SK-N-SH treated with all-trans-retinoic acid at 6 μM for 48 hours (cell line): ENCODE measurements at regions not wholly inside any gene's neighbourhood (a gene's known extent, or its start where the extent isn't known, plus 50 kb on each side); places are given as distances from the start of the nearest gene placed in this dataset.

Experiments
- ATAC-seq: fragments of 200-7000 bp; cut with Tn5 transposase; 3 replicates; pipeline ENCODE4 v1.9.1; 2020; ENCODE audit warnings: mild to moderate bottlenecking, moderate library complexity
- ARNTL ChIP-seq: fragments of 450-650 bp; formaldehyde crosslinking; IDR thresholded peaks from 2 replicates; pipeline ENCODE4 v1.5.0; 2020; ENCODE audit warnings: low read depth, mild to moderate bottlenecking, moderate library complexity, borderline replicate concordance
- CSRNP3 ChIP-seq: fragments of 250-450 bp; sonication (Bioruptor Pico); IDR thresholded peaks from 2 replicates; pipeline ENCODE4 v1.5.1; 2021; ENCODE audit warnings: mild to moderate bottlenecking, moderate library complexity
- GLIS3 ChIP-seq: fragments of 250-450 bp; sonication (Bioruptor Pico); IDR thresholded peaks from 2 replicates; pipeline ENCODE4 v1.5.0; 2020; ENCODE audit warnings: mild to moderate bottlenecking, moderate library complexity
- ISL1 ChIP-seq: fragments of 250-450 bp; sonication (Bioruptor Pico); IDR thresholded peaks from 2 replicates; pipeline ENCODE4 v2.1.2; 2022; ENCODE audit warnings: mild to moderate bottlenecking, moderate library complexity
- OSR1 ChIP-seq: fragments of 250-450 bp; sonication (Bioruptor Pico); IDR thresholded peaks from 2 replicates; pipeline ENCODE4 v1.8.0; 2022; ENCODE audit warnings: moderate library complexity, mild to moderate bottlenecking, inconsistent platforms
- PATZ1 ChIP-seq: fragments of 250-450 bp; sonication (Bioruptor Pico); IDR thresholded peaks from 2 replicates; pipeline ENCODE4 v1.8.0; 2020; ENCODE audit warnings: mild to moderate bottlenecking, moderate library complexity, borderline replicate concordance
- RARB ChIP-seq: fragments of 250-450 bp; sonication (Bioruptor Pico); IDR thresholded peaks from 2 replicates; pipeline ENCODE4 v1.8.0; 2021; ENCODE audit warnings: mild to moderate bottlenecking, moderate library complexity
- TCF4 ChIP-seq: fragments of 250-450 bp; sonication (Bioruptor Pico); IDR thresholded peaks from 2 replicates; pipeline ENCODE4 v1.8.0; 2021; ENCODE audit warnings: mild to moderate bottlenecking, moderate library complexity, borderline replicate concordance
- TOX ChIP-seq: fragments of 250-450 bp; sonication (Bioruptor Pico); IDR thresholded peaks from 2 replicates; pipeline ENCODE4 v1.8.0; 2021; ENCODE audit warnings: mild to moderate bottlenecking, moderate library complexity, borderline replicate concordance
- TSHZ2 ChIP-seq: fragments of 250-450 bp; sonication (Bioruptor Pico); IDR thresholded peaks from 2 replicates; pipeline ENCODE4 v1.5.0; 2020; ENCODE audit warnings: mild to moderate bottlenecking, moderate library complexity
- ZC3H10 ChIP-seq: fragments of 250-450 bp; sonication (Bioruptor Pico); IDR thresholded peaks from 2 replicates; pipeline ENCODE4 v1.5.1; 2021; ENCODE audit warnings: mild to moderate bottlenecking, moderate library complexity
- ZFP3 ChIP-seq: fragments of 250-450 bp; sonication (Bioruptor Pico); IDR thresholded peaks from 2 replicates; pipeline ENCODE4 v1.5.0; 2020; ENCODE audit warnings: mild to moderate bottlenecking, moderate library complexity
- ZFP30 ChIP-seq: fragments of 450-650 bp; formaldehyde crosslinking; IDR thresholded peaks from 2 replicates; pipeline ENCODE4 v1.5.0; 2022; ENCODE audit warnings: mild to moderate bottlenecking, moderate library complexity
- ZNF565 ChIP-seq: fragments of 450-650 bp; formaldehyde crosslinking; conservative IDR thresholded peaks from 2 replicates; pipeline ENCODE4 v1.5.0; 2020; ENCODE audit warnings: low read depth, mild to moderate bottlenecking, moderate library complexity
- ZNF70 ChIP-seq: fragments of 450-650 bp; formaldehyde crosslinking; IDR thresholded peaks from 2 replicates; pipeline ENCODE4 v1.5.0; 2020; ENCODE audit warnings: mild to moderate bottlenecking, moderate library complexity
- ZNF8 ChIP-seq: fragments of 450-650 bp; formaldehyde crosslinking; IDR thresholded peaks from 2 replicates; pipeline ENCODE4 v1.5.0; 2020; ENCODE audit warnings: mild to moderate bottlenecking, moderate library complexity
- TF ChIP-seq, protein P1 (sequence below): fragments of 250-450 bp; sonication (Bioruptor Pico); IDR thresholded peaks from 2 replicates; pipeline ENCODE4 v1.8.0; 2021; ENCODE audit warnings: low read depth, mild to moderate bottlenecking, moderate library complexity, borderline replicate concordance

DNA sequence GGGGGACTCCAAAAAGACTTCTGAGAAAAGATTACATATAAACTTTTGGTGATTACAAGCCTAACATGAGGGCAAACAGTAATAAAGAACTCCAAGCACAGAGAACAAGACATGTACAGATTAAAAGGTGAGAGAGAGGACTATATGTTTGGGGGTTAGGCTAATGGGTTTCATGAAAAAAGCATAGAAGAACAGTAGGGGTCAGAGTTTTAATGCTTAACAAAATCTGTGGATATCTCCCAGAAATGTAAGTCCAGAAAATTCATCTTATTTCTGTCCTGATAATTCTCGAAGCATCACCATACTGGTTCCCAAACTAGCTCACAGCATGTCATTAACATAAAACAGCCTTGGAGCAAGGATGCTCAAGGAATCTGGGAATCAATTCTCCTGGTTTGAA lies 137.2 kb downstream of the ARRDC3 start (continued):
- no peak for TF ChIP-seq TSHZ2 (CRISPR knock-in tag)
- no peak for TF ChIP-seq ZNF70 (CRISPR knock-in tag)
- no peak for TF ChIP-seq TCF4 (CRISPR knock-in tag)

DNA sequence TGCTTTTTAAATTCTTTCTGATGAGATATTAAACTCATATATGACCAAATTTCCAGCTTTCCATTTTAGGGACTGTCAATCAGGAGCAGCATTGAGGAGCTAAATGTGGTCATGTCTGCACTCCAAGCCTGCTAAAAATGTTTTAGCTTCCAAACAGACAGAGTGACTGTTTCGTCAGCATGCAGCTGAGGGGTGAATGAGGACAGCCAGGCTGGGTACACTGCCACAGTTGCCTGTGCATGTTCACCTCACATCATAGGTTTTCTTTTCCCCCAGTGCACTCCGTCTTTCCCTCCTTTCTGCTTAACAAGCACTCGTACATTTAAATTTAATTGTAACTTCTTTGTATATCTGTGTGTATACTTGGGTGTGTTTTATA lies 138.1 kb downstream of the ARRDC3 start:
- TF ChIP-seq ARNTL (CRISPR knock-in tag), result no peak
- no peak for ATAC-seq

DNA sequence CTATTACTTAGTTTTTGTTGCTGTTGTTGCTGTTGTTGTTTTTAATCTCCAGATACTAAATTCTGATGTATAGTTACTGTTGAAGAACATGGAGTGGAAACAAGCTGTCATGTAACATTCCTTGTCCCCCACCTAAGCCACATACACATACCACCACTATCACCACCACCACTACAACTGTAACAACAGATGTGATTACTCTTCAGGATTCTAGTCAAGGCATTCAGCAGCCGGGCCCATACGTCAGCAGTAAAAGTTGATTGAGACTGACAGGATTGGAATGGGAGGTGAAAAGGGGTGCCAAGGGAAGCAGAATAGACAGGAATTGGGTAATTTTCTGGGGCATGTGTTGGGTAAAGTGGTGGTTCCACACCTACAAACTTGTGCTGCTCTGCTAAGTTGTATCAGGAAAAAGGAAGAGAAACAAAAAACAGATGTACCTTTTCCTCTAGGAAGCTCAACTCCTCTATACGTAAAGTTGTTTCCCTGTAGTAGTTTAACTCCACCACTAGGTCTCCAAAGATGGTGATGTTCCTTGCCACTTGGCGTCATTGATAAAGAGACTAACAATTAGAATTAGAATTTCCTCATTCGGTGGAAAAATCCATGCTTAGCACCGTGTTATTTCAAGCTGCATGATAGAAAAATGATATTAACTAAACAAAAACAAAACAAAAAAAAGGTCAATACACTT lies 138.6 kb downstream of the ARRDC3 start:
- no peak for ATAC-seq
- no peak for TF ChIP-seq CSRNP3 (CRISPR knock-in tag)
- no peak for TF ChIP-seq PATZ1 (CRISPR knock-in tag)
- no peak for TF ChIP-seq TOX (CRISPR knock-in tag)
- no peak for TF ChIP-seq TCF4 (CRISPR knock-in tag)
- no peak for TF ChIP-seq TSHZ2 (CRISPR knock-in tag)
- TF ChIP-seq ARNTL (CRISPR knock-in tag), result no peak
- no peak for TF ChIP-seq ZNF70 (CRISPR knock-in tag)
- no peak for TF ChIP-seq OSR1 (CRISPR knock-in tag)
- no peak for TF ChIP-seq RARB (CRISPR knock-in tag)
- TF ChIP-seq ZFP3 (CRISPR knock-in tag), result no peak

DNA sequence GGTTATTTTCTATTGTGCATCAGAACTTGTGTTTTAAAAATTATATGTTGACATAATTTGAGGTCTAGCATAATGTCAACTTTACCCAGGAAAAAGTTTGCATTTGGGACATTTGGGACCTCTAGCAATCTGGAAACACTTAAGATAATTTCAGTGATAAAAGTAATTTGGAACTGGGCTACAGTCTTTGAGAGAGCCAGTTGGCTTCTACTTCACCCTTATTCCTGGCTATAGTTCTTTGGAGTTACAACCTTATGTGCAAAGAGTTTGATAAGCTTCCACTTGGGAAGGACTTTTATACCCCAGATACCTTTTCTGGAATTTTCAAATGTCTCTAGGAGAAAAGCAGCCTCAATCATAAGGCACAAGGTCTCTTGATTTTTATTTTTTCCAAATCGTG lies 139.3 kb downstream of the ARRDC3 start:
- TF ChIP-seq ZC3H10 (no peak), ISL1 (CRISPR knock-in tag) (no peak), GLIS3 (CRISPR knock-in tag) (no peak), ZNF565 (CRISPR knock-in tag) (no peak), ZFP3 (CRISPR knock-in tag) (no peak), CSRNP3 (CRISPR knock-in tag) (no peak), OSR1 (CRISPR knock-in tag) (no peak), ZFP30 (CRISPR knock-in tag) (no peak), ARNTL (CRISPR knock-in tag) (no peak), ZNF70 (CRISPR knock-in tag) (no peak), ZNF8 (CRISPR knock-in tag) (no peak)
- TF ChIP-seq, protein P1, sequence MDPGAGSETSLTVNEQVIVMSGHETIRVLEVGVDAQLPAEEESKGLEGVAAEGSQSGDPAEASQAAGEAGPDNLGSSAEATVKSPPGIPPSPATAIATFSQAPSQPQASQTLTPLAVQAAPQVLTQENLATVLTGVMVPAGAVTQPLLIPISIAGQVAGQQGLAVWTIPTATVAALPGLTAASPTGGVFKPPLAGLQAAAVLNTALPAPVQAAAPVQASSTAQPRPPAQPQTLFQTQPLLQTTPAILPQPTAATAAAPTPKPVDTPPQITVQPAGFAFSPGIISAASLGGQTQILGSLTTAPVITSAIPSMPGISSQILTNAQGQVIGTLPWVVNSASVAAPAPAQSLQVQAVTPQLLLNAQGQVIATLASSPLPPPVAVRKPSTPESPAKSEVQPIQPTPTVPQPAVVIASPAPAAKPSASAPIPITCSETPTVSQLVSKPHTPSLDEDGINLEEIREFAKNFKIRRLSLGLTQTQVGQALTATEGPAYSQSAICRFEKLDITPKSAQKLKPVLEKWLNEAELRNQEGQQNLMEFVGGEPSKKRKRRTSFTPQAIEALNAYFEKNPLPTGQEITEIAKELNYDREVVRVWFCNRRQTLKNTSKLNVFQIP (CRISPR knock-in tag), result no peak
- ATAC-seq, result no peak
